Stimulated activated CD4-positive, alpha-beta T cell treated with anti-CD3 and anti-CD28 coated beads, Interleukin-12 subunit alpha, Interleukin-12 subunit beta, amount 100 ng/mL, for 24 hours (primary cell): ENCODE measurements at regions not wholly inside any gene's neighbourhood (a gene's known extent, or its start where the extent isn't known, plus 50 kb on each side); places are given as distances from the start of the nearest gene placed in this dataset.

Source experiments
- DNase-seq, 2 experiments: peaks; one replicate each; pipeline ENCODE4 v3.0.0-alpha.2; 2020; ENCODE audit warnings: low read depth in 2 of 2

DNA sequence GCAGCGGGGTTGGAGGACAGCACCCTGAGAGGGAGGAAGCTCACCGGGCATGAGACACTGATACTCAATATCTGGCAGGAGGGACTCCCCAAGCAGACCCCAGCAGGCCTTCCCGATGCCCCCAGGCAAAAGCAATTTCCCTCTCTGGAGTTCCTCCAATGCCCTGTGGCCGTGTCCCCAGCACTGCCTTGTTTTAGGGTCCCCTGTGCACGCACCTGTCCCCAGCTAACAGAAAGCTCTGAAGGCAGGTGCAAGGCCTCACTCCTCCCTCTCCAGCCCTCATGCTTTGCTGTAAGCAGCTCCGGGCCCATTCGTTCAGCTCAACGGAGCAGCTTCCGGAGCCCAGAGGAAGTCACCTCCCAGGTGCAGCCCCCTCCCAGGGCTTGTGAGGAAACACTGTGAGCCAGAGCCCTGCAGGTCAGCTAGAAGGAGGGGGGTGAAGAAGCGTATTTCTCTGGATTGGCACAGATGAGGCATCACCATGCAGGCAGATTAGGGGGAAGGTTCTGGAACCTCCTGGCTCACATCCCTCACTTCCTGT, 50.3 kb upstream of the ID2 start:
- DNase-seq = no peak
